ENCODE measurements at regions not wholly inside any gene's neighbourhood (a gene's known extent, or its start where the extent isn't known, plus 50 kb on each side); places are given as distances from the start of the nearest gene placed in this dataset.

- Histone ChIP-seq H3K36me3 (ENCODE audit: control insufficient read depth, insufficient read depth, low read length) (no peaks in the 10 kb centered on the region), H3K4me3 (ENCODE audit: low read depth, low read length) (no peak overlapping the region), H3K27me3 (ENCODE audit: control insufficient read depth, insufficient read depth, low read length) (no peaks in the 10 kb centered on the region)
- no peak for DNase-seq (ENCODE audit: low read depth)
- TF ChIP-seq, protein P1, sequence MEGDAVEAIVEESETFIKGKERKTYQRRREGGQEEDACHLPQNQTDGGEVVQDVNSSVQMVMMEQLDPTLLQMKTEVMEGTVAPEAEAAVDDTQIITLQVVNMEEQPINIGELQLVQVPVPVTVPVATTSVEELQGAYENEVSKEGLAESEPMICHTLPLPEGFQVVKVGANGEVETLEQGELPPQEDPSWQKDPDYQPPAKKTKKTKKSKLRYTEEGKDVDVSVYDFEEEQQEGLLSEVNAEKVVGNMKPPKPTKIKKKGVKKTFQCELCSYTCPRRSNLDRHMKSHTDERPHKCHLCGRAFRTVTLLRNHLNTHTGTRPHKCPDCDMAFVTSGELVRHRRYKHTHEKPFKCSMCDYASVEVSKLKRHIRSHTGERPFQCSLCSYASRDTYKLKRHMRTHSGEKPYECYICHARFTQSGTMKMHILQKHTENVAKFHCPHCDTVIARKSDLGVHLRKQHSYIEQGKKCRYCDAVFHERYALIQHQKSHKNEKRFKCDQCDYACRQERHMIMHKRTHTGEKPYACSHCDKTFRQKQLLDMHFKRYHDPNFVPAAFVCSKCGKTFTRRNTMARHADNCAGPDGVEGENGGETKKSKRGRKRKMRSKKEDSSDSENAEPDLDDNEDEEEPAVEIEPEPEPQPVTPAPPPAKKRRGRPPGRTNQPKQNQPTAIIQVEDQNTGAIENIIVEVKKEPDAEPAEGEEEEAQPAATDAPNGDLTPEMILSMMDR (IDR thresholded peaks at IDR 0.05; ENCODE audit: insufficient read depth, low read length, poor library complexity, severe bottlenecking) = no peak
Observed at GRCh38 chr10:88181902-88182600, 318.6 kb downstream of the PTEN start.

GRCh38 chr10:88182601-88182930 lies 319.1 kb downstream of the PTEN start:
- Histone ChIP-seq H3K4me3 (ENCODE audit: low read depth, low read length) (no peak overlapping the region), H3K36me3 (ENCODE audit: control insufficient read depth, insufficient read depth, low read length) (no peaks in the 10 kb centered on the region), H3K27me3 (ENCODE audit: control insufficient read depth, insufficient read depth, low read length) (no peaks in the 10 kb centered on the region)
- no peak for DNase-seq (ENCODE audit: low read depth)
- TF ChIP-seq, protein P1 (IDR thresholded peaks at IDR 0.05; ENCODE audit: insufficient read depth, low read length, poor library complexity, severe bottlenecking) = no peak

- no peak overlapping the region for H3K4me3 ChIP-seq (ENCODE audit: low read depth, low read length)
- no peaks in the 10 kb centered on the region for H3K36me3 ChIP-seq (ENCODE audit: control insufficient read depth, insufficient read depth, low read length)
- TF ChIP-seq, protein P1 (IDR thresholded peaks at IDR 0.05; ENCODE audit: insufficient read depth, low read length, poor library complexity, severe bottlenecking) = no peak
- no peaks in the 10 kb centered on the region for H3K27me3 ChIP-seq (ENCODE audit: control insufficient read depth, insufficient read depth, low read length)
- no peak for DNase-seq (ENCODE audit: low read depth)
Observed at GRCh38 chr10:88184543-88185297, 321.3 kb downstream of the PTEN start.

DNA sequence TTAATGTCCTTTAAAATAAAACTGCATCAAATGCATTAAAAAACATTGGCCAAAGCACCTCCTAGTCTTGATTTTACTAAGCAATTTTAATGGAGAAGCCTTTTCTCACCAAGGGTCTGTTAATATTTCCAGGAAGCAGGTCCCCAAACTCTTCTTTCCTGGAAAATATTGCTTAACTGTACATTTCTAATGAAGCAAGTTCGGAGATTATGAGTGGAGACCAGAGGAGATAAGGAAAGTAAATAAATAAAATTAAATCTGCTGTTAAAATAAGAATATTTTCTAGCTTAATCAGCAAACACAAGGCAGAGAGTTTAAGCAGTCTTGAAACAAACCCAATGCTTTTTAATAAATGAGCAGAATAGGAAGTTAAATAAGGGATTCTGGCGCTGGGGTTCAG lies 322.4 kb downstream of the PTEN start:
- Histone ChIP-seq H3K36me3 (ENCODE audit: control insufficient read depth, insufficient read depth, low read length) (no peaks in the 10 kb centered on the region), H3K4me3 (ENCODE audit: low read depth, low read length) (no peak overlapping the region), H3K27me3 (ENCODE audit: control insufficient read depth, insufficient read depth, low read length) (no peaks in the 10 kb centered on the region)
- TF ChIP-seq, protein P1 (IDR thresholded peaks at IDR 0.05; ENCODE audit: insufficient read depth, low read length, poor library complexity, severe bottlenecking) = no peak
- no peak for DNase-seq (ENCODE audit: low read depth)

- H3K4me3 ChIP-seq (ENCODE audit: low read depth, low read length) = no peak overlapping the region
- TF ChIP-seq, protein P1 (IDR thresholded peaks at IDR 0.05; ENCODE audit: insufficient read depth, low read length, poor library complexity, severe bottlenecking) = no peak
- H3K27me3 ChIP-seq (ENCODE audit: control insufficient read depth, insufficient read depth, low read length) = no peaks in the 10 kb centered on the region
- H3K36me3 ChIP-seq (ENCODE audit: control insufficient read depth, insufficient read depth, low read length) = no peaks in the 10 kb centered on the region
- DNase-seq (ENCODE audit: low read depth) = no peak
Observed at GRCh38 chr10:88186335-88186734, 322.9 kb downstream of the PTEN start.

Measured in kidney epithelial cell (primary cell).